SK-N-SH (cell line): ENCODE measurements at regions not wholly inside any gene's neighbourhood (a gene's known extent, or its start where the extent isn't known, plus 50 kb on each side); places are given as distances from the start of the nearest gene placed in this dataset.

Experiments used
- CTCF ChIA-PET: fragments of 300-600, 350-600 bp; formaldehyde crosslinking; extraction: SDS; loops from one replicate; lab custom pipeline; 2021; lab: Yijun Ruan, JAX
- POLR2A ChIA-PET: fragments of 350-600 bp; sonication (Branson Sonifier 250); formaldehyde crosslinking; extraction: SDS; loops from one replicate; lab custom pipeline; 2020; ENCODE audit warnings: antibody characterized with exemption, inconsistent platforms; lab: Yijun Ruan, JAX
- DNase-seq: peaks from one replicate; pipeline ENCODE4 v3.0.0; 2012
- H2AFZ ChIP-seq: fragments of 200-600 bp; sonication (generic); 2 replicates; pipeline ENCODE4 v1.8.1; 2016; ENCODE audit warnings: antibody characterized with exemption, mild to moderate bottlenecking, low read depth
- H3F3A ChIP-seq: fragments of 200-600 bp; sonication (generic); replicated peaks from 2 replicates; pipeline ENCODE3; 2016; ENCODE audit warnings: antibody characterized with exemption, mild to moderate bottlenecking; ENCODE audit not compliant: insufficient read depth
- H3K27ac ChIP-seq, 2 experiments: fragments of 200-500 bp in 1 of 2; fragments of 200-600 bp in 1 of 2; sonication (Bioruptor generic) in 1 of 2; sonication (generic), shearing (Covaris generic) in 1 of 2; 2 replicates each; pipeline versions ENCODE4 v1.5.1 to v1.6.1; 2014 to 2016; ENCODE audit warnings: low read depth in 2 of 2, inconsistent platforms in 1 of 2, low read length in 1 of 2, mild to moderate bottlenecking in 1 of 2, mixed read lengths in 1 of 2
- H3K27me3 ChIP-seq: fragments of 200-600 bp; sonication (generic), shearing (Covaris generic); 2 replicates; pipeline ENCODE4 v1.6.1; 2016; ENCODE audit warnings: mixed run types; ENCODE audit not compliant: insufficient read depth
- H3K36me3 ChIP-seq, 2 experiments: fragments of 200-500 bp in 1 of 2; fragments of 200-600 bp in 1 of 2; sonication (Bioruptor generic) in 1 of 2; sonication (generic) in 1 of 2; replicated peaks in 1 of 2; 2 replicates each; pipeline versions ENCODE3 to v1.5.1; 2014 to 2016; ENCODE audit warnings: low read length in 1 of 2, mild to moderate bottlenecking in 1 of 2; ENCODE audit not compliant: insufficient read depth in 2 of 2, control insufficient read depth in 1 of 2
- H3K4me1 ChIP-seq, 2 experiments: fragments of 200-500 bp in 1 of 2; fragments of 200-600 bp in 1 of 2; sonication (Bioruptor generic) in 1 of 2; sonication (generic), shearing (Covaris generic) in 1 of 2; 2 replicates each; pipeline versions ENCODE4 v1.5.1 to v1.6.1; 2014 to 2016; ENCODE audit warnings: low read depth in 1 of 2, low read length in 1 of 2, mixed run types in 1 of 2; ENCODE audit not compliant: insufficient read depth in 2 of 2, control insufficient read depth in 1 of 2
- H3K4me2 ChIP-seq: fragments of 200-600 bp; sonication (generic), shearing (Covaris generic); 2 replicates; pipeline ENCODE4 v1.6.1; 2017; ENCODE audit warnings: mixed run types
- H3K4me3 ChIP-seq, 2 experiments: fragments of 200-500 bp in 1 of 2; fragments of 200-600 bp in 1 of 2; sonication (Bioruptor generic) in 1 of 2; sonication (generic), shearing (Covaris generic) in 1 of 2; 2 replicates each; pipeline versions ENCODE4 v1.5.1 to v1.8.1; 2014 to 2016; ENCODE audit warnings: low read depth in 2 of 2, inconsistent platforms in 1 of 2, low read length in 1 of 2, mild to moderate bottlenecking in 1 of 2, mixed read lengths in 1 of 2, moderate library complexity in 1 of 2
- H3K79me2 ChIP-seq: fragments of 200-600 bp; sonication (generic); 2 replicates; pipeline ENCODE4 v1.8.1; 2017; ENCODE audit warnings: mild to moderate bottlenecking; ENCODE audit not compliant: insufficient read depth
- H3K9ac ChIP-seq: fragments of 200-600 bp; sonication (generic); 2 replicates; pipeline ENCODE4 v1.6.1; 2017; ENCODE audit warnings: mixed run types
- H3K9me2 ChIP-seq: fragments of 200-600 bp; sonication (generic); 2 replicates; pipeline ENCODE4 v1.6.1; 2017; ENCODE audit warnings: mixed run types
- H3K9me3 ChIP-seq: fragments of 200-600 bp; sonication (generic); 2 replicates; pipeline ENCODE4 v1.6.1; 2017; ENCODE audit warnings: mixed run types, mild to moderate bottlenecking, moderate library complexity
- H4K20me1 ChIP-seq: fragments of 200-600 bp; sonication (generic); 2 replicates; pipeline ENCODE4 v1.6.1; 2017; ENCODE audit warnings: mild to moderate bottlenecking, mixed run types; ENCODE audit not compliant: insufficient read depth
- ELF1 ChIP-seq: IDR thresholded peaks from 2 replicates; pipeline ENCODE4 v1.4.0; 2012
- EP300 ChIP-seq, 2 experiments: IDR thresholded peaks; 2 replicates each; pipeline versions ENCODE4 v1.4.0 to v1.6.1; 2012; ENCODE audit warnings: borderline replicate concordance in 1 of 2, low read depth in 1 of 2, low read length in 1 of 2
- FOSL2 ChIP-seq: IDR thresholded peaks from 2 replicates; pipeline ENCODE4 v1.4.0; 2012; ENCODE audit warnings: low read depth, mild to moderate bottlenecking, moderate library complexity, borderline replicate concordance
- FOXJ3 ChIP-seq: sonication (generic); formaldehyde crosslinking; IDR thresholded peaks from 2 replicates; pipeline ENCODE4 v1.5.1; 2020; ENCODE audit warnings: mild to moderate bottlenecking, missing genetic modification reagents
- FOXM1 ChIP-seq: IDR thresholded peaks from 2 replicates; pipeline ENCODE4 v1.4.0; 2012; ENCODE audit warnings: low read depth, mild to moderate bottlenecking
- GABPA ChIP-seq: IDR thresholded peaks from 2 replicates; pipeline ENCODE4 v1.4.0; 2012; ENCODE audit warnings: low read depth, mild to moderate bottlenecking
- GATA2 ChIP-seq: sonication (generic); formaldehyde crosslinking; IDR thresholded peaks from 2 replicates; pipeline ENCODE4 v1.5.0; 2020; ENCODE audit warnings: mild to moderate bottlenecking, missing genetic modification reagents
- JUND ChIP-seq: IDR thresholded peaks from 2 replicates; pipeline ENCODE4 v1.4.0; 2012
- MXI1 ChIP-seq: IDR thresholded peaks from 2 replicates; pipeline ENCODE4 v1.6.1; 2012; ENCODE audit warnings: mild to moderate bottlenecking, low read depth, low read length, improper control_type of control experiment
- POLR2AphosphoS5 ChIP-seq: IDR thresholded peaks from 2 replicates; pipeline ENCODE4 v1.6.1; 2012; ENCODE audit warnings: low read depth, low read length
- RAD21 ChIP-seq: IDR thresholded peaks from 2 replicates; pipeline ENCODE4 v1.6.1; 2012; ENCODE audit warnings: mild to moderate bottlenecking, low read length
- RCOR1 ChIP-seq: fragments of 150-350 bp; IDR thresholded peaks from 2 replicates; pipeline ENCODE4 v1.6.1; 2017; ENCODE audit warnings: antibody characterized with exemption, low read length
- RFX5 ChIP-seq: IDR thresholded peaks from 2 replicates; pipeline ENCODE4 v1.6.1; 2012; ENCODE audit warnings: mild to moderate bottlenecking, improper control_type of control experiment, low read length
- RXRA ChIP-seq: IDR thresholded peaks from 2 replicates; pipeline ENCODE4 v1.4.0; 2012; ENCODE audit warnings: low read depth, mild to moderate bottlenecking, borderline replicate concordance
- SIN3A ChIP-seq: IDR thresholded peaks from 2 replicates; pipeline ENCODE4 v1.6.1; 2012; ENCODE audit warnings: low read depth, mild to moderate bottlenecking, low read length, moderate library complexity, borderline replicate concordance
- SMC3 ChIP-seq: IDR thresholded peaks from 2 replicates; pipeline ENCODE4 v1.6.1; 2012; ENCODE audit warnings: low read depth, low read length, improper control_type of control experiment
- TAF1 ChIP-seq: IDR thresholded peaks from 2 replicates; pipeline ENCODE4 v1.6.1; 2012; ENCODE audit warnings: low read depth, mild to moderate bottlenecking, low read length, moderate library complexity, borderline replicate concordance
- TCF12 ChIP-seq: IDR thresholded peaks from 2 replicates; pipeline ENCODE4 v1.4.0; 2012
- WGBS: methylation state at CpG from one replicate; pipeline ENCODE4 v1.1.6; 2017; ENCODE audit warnings: low lambda C conversion rate; 5-methylcytosine and 5-hydroxymethylcytosine counted together
- TF ChIP-seq, protein P1 (sequence below): IDR thresholded peaks from 2 replicates; pipeline ENCODE4; 2012
- TF ChIP-seq, protein P2 (sequence below): fragments of 200-600 bp; sonication (generic); IDR thresholded peaks from 2 replicates; pipeline ENCODE4 v1.6.1; 2017; ENCODE audit warnings: antibody characterized with exemption, mild to moderate bottlenecking, moderate library complexity
- TF ChIP-seq, protein P3 (sequence below): fragments of 150-350 bp; IDR thresholded peaks from 2 replicates; pipeline ENCODE4 v1.6.1; 2017; ENCODE audit warnings: antibody characterized with exemption, low read length, low read depth, borderline replicate concordance
- TF ChIP-seq, protein P4 (sequence below): IDR thresholded peaks from 2 replicates; pipeline ENCODE4 v1.4.0; 2012; ENCODE audit warnings: low read depth, borderline replicate concordance
- TF ChIP-seq, protein P5 (sequence below): IDR thresholded peaks from 2 replicates; pipeline ENCODE4 v1.4.0; 2012; ENCODE audit warnings: low read depth

DNA sequence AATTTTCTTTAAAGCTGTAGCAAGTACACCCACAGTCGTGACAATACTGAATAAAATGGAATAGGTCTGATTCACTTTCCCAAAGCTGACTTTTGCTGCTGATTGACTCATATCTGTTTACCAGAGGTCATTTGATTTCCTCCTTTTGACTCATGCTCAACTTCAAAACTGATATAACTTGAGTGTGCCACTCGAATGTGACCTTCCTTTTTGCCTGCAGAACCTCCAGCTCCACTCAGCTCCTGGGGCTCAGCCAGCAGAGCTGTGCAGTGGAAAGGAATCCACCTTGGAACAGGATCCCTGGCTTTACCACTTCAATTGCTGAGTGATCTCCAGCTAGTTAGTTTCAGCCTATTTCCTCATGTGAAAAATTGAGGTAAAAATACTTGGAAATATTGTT is 84.1 kb downstream of the FEM1C start (continued):
- TF ChIP-seq, protein P1, sequence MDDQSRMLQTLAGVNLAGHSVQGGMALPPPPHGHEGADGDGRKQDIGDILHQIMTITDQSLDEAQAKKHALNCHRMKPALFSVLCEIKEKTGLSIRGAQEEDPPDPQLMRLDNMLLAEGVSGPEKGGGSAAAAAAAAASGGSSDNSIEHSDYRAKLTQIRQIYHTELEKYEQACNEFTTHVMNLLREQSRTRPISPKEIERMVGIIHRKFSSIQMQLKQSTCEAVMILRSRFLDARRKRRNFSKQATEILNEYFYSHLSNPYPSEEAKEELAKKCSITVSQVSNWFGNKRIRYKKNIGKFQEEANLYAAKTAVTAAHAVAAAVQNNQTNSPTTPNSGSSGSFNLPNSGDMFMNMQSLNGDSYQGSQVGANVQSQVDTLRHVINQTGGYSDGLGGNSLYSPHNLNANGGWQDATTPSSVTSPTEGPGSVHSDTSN: peak; percentile 97
- TF ChIP-seq FOXJ3 (CRISPR knock-in tag) (no peak), FOSL2 (peak; percentile 95), RAD21 (no peak), RFX5 (no peak), POLR2AphosphoS5 (peak; percentile 76; the same call in 1 of the 2 replicates), SIN3A (no peak), TCF12 (peak; percentile 96), MXI1 (no peak), GABPA (peak; percentile 26; the same call in 1 of the 2 replicates), ELF1 (no peak; the same call in 1 of the 2 replicates), GATA2 (CRISPR knock-in tag) (no peak), RXRA (peak; percentile 94), JUND (peak; percentile 96), EP300 (IDR thresholded peaks at IDR 0.05; ENCODE audit: borderline replicate concordance in 1 of 2, low read depth in 1 of 2, low read length in 1 of 2) (peak; percentile 24 to 96; a peak in 3 of 4 replicates), RCOR1 (no peak)
- TF ChIP-seq, protein P2, sequence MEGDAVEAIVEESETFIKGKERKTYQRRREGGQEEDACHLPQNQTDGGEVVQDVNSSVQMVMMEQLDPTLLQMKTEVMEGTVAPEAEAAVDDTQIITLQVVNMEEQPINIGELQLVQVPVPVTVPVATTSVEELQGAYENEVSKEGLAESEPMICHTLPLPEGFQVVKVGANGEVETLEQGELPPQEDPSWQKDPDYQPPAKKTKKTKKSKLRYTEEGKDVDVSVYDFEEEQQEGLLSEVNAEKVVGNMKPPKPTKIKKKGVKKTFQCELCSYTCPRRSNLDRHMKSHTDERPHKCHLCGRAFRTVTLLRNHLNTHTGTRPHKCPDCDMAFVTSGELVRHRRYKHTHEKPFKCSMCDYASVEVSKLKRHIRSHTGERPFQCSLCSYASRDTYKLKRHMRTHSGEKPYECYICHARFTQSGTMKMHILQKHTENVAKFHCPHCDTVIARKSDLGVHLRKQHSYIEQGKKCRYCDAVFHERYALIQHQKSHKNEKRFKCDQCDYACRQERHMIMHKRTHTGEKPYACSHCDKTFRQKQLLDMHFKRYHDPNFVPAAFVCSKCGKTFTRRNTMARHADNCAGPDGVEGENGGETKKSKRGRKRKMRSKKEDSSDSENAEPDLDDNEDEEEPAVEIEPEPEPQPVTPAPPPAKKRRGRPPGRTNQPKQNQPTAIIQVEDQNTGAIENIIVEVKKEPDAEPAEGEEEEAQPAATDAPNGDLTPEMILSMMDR: no peak
- TF ChIP-seq, protein P3, sequence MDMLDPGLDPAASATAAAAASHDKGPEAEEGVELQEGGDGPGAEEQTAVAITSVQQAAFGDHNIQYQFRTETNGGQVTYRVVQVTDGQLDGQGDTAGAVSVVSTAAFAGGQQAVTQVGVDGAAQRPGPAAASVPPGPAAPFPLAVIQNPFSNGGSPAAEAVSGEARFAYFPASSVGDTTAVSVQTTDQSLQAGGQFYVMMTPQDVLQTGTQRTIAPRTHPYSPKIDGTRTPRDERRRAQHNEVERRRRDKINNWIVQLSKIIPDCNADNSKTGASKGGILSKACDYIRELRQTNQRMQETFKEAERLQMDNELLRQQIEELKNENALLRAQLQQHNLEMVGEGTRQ: no peak

DNA sequence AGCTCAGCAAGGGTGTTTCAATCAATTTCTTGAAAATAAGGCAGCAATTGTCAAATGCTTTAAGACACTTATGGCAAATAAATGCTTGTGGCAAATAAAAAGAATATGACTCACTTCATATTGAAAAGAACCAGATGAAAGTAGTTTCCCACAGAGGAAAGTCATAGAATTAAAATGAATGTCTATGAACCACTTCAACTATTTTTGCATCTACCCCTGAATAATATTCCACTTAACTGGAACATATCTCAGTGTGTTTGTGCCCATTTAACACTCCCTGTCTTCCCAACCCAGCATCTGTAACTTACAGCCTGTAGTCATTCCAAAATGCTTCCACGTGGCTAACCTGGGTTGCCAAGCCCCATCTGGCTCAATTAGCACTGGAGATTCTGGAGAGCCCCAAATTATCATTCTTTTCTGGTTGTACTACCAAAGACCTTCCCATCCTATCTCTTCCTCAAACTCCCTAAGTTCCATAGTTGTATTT is 84.7 kb downstream of the FEM1C start:
- Histone ChIP-seq H3K4me3 (peak overlapping the region in 1 of 2 experiments; percentile 47; a peak in 2 of 4 replicates), H4K20me1 (no peaks in the 10 kb centered on the region; the same call in 1 of the 2 replicates), H3K9me3 (no peaks in the 10 kb centered on the region), H3K36me3 (no peaks in the 10 kb centered on the region), H3K9me2 (no peaks in the 10 kb centered on the region), H3K4me1 (peaks cover 0 to 19% of the 10 kb centered on the region in 2 experiments; a peak in 2 of 4 replicates), H2AFZ (no peak overlapping the region), H3K27me3 (no peaks in the 10 kb centered on the region), H3K4me2 (peak overlapping the region; percentile 76), H3F3A (peaks cover 41% of the 10 kb centered on the region), H3K27ac (peak overlapping the region; percentile 53 to 100; a peak in 3 of 4 replicates), H3K9ac (peak overlapping the region; percentile 73; the same call in 1 of the 2 replicates), H3K79me2 (no peaks in the 10 kb centered on the region)
- ChIA-PET CTCF (no interaction called here), POLR2A (no interaction called here)
- DNase-seq: no peak
- 11% methylated on average over 1 of the region's 1 CpG for WGBS
- TF ChIP-seq MXI1 (no peak), FOXJ3 (CRISPR knock-in tag) (no peak), FOXM1 (peak; percentile 70; the same call in 1 of the 2 replicates), RXRA (peak; percentile 77; the same call in 1 of the 2 replicates), SMC3 (no peak; the same call in 1 of the 2 replicates), RFX5 (no peak), GATA2 (CRISPR knock-in tag) (no peak), FOSL2 (peak; percentile 90), ELF1 (no peak), POLR2AphosphoS5 (peak; percentile 83; the same call in 1 of the 2 replicates), RCOR1 (no peak), TAF1 (peak; percentile 10; the same call in 1 of the 2 replicates)
- TF ChIP-seq, protein P4, sequence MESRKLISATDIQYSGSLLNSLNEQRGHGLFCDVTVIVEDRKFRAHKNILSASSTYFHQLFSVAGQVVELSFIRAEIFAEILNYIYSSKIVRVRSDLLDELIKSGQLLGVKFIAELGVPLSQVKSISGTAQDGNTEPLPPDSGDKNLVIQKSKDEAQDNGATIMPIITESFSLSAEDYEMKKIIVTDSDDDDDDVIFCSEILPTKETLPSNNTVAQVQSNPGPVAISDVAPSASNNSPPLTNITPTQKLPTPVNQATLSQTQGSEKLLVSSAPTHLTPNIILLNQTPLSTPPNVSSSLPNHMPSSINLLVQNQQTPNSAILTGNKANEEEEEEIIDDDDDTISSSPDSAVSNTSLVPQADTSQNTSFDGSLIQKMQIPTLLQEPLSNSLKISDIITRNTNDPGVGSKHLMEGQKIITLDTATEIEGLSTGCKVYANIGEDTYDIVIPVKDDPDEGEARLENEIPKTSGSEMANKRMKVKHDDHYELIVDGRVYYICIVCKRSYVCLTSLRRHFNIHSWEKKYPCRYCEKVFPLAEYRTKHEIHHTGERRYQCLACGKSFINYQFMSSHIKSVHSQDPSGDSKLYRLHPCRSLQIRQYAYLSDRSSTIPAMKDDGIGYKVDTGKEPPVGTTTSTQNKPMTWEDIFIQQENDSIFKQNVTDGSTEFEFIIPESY: peak; percentile 45; the same call in 1 of the 2 replicates
- TF ChIP-seq, protein P5, sequence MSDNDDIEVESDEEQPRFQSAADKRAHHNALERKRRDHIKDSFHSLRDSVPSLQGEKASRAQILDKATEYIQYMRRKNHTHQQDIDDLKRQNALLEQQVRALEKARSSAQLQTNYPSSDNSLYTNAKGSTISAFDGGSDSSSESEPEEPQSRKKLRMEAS: 0 out of 2 replicates have a peak, but pooled peaks have one; percentile 11
- TF ChIP-seq, protein P2: no peak
